Peyer's patch (tissue), 4 donors: ENCODE measurements at regions not wholly inside any gene's neighbourhood (a gene's known extent, or its start where the extent isn't known, plus 50 kb on each side); places are given as distances from the start of the nearest gene placed in this dataset.

ENCODE experiments used
- DNase-seq, 3 donors: peaks; one replicate each; pipeline ENCODE4 v3.0.0-alpha.2; 2017 to 2019
- H3K27ac ChIP-seq, 4 donors: fragments of 200-600 bp; sonication (generic); one replicate each; pipeline ENCODE4 v1.5.1; 2016 to 2019
- H3K27me3 ChIP-seq, 2 donors: fragments of 200-600 bp; sonication (generic); one replicate each; pipeline ENCODE4 v1.5.1; 2019
- H3K36me3 ChIP-seq, 3 donors: fragments of 200-600 bp; sonication (generic); one replicate each; pipeline ENCODE4 v1.5.1; 2016 to 2019
- H3K4me1 ChIP-seq, 4 donors: fragments of 200-600 bp; sonication (generic); one replicate each; pipeline ENCODE4 v1.5.1; 2016 to 2019
- H3K4me3 ChIP-seq, 4 donors: fragments of 200-600 bp; sonication (generic); 1 replicate in 3 of 4; 2 replicates in 1 of 4; pipeline ENCODE4 v1.5.1; 2016 to 2019; ENCODE audit warnings: mild to moderate bottlenecking in 1 of 4
- H3K9me3 ChIP-seq, 4 donors: fragments of 200-600 bp; sonication (generic); one replicate each; pipeline ENCODE4 v1.5.1; 2016 to 2019; ENCODE audit warnings: mild to moderate bottlenecking in 1 of 4
- POLR2A ChIP-seq, 2 donors: fragments of 450-650 bp; IDR thresholded peaks; one replicate each; pipeline ENCODE4 v1.5.1; 2017; ENCODE audit warnings: antibody characterized with exemption in 2 of 2, mild to moderate bottlenecking in 2 of 2, moderate library complexity in 2 of 2
- small RNA-seq, 2 donors: library from RNA; depleted of rRNA; stranded (forward); fragments of <200 nt; gene quantifications; one replicate each; pipeline ENCODE3, GENCODE V24; 2016
- TF ChIP-seq, protein P1 (sequence below), 6 experiments: fragments of 450-650 bp in 4 of 6; fragments of 200-600 bp in 2 of 6; sonication (generic) in 1 of 6; IDR thresholded peaks; one replicate each; pipeline ENCODE4 v1.5.1; 2017 to 2019; ENCODE audit warnings: antibody characterized with exemption in 6 of 6, mild to moderate bottlenecking in 3 of 6, moderate library complexity in 1 of 6

DNA sequence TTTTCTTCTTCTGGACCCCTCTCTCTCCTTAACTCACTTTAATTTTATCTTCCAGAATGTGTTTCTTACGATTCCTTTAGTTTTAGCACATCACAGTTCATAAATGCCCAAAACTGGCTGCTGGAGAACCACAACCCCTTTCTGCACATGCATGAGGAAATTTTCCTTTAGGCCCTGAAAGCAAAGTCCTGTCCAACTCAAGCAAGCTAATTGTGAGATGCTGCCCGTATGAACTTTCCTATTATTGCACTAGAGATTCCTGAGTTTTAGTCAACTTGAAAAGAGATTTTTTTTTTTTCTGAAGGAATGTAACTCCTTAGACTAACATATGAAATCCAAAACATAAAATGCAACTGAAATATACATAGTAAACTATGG, 52.1 kb upstream of the DAB2 start:
- Histone ChIP-seq H3K27me3 (no peaks in the 10 kb centered on the region), H3K27ac (no peak overlapping the region), H3K4me1 (no peaks in the 10 kb centered on the region), H3K36me3 (no peaks in the 10 kb centered on the region), H3K4me3 (no peak overlapping the region), H3K9me3 (no peaks in the 10 kb centered on the region)
- DNase-seq = no peak
- TF ChIP-seq, protein P1, sequence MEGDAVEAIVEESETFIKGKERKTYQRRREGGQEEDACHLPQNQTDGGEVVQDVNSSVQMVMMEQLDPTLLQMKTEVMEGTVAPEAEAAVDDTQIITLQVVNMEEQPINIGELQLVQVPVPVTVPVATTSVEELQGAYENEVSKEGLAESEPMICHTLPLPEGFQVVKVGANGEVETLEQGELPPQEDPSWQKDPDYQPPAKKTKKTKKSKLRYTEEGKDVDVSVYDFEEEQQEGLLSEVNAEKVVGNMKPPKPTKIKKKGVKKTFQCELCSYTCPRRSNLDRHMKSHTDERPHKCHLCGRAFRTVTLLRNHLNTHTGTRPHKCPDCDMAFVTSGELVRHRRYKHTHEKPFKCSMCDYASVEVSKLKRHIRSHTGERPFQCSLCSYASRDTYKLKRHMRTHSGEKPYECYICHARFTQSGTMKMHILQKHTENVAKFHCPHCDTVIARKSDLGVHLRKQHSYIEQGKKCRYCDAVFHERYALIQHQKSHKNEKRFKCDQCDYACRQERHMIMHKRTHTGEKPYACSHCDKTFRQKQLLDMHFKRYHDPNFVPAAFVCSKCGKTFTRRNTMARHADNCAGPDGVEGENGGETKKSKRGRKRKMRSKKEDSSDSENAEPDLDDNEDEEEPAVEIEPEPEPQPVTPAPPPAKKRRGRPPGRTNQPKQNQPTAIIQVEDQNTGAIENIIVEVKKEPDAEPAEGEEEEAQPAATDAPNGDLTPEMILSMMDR (IDR thresholded peaks at IDR 0.05) = no peak
- TF ChIP-seq POLR2A (IDR thresholded peaks at IDR 0.05) = no peak

DNA sequence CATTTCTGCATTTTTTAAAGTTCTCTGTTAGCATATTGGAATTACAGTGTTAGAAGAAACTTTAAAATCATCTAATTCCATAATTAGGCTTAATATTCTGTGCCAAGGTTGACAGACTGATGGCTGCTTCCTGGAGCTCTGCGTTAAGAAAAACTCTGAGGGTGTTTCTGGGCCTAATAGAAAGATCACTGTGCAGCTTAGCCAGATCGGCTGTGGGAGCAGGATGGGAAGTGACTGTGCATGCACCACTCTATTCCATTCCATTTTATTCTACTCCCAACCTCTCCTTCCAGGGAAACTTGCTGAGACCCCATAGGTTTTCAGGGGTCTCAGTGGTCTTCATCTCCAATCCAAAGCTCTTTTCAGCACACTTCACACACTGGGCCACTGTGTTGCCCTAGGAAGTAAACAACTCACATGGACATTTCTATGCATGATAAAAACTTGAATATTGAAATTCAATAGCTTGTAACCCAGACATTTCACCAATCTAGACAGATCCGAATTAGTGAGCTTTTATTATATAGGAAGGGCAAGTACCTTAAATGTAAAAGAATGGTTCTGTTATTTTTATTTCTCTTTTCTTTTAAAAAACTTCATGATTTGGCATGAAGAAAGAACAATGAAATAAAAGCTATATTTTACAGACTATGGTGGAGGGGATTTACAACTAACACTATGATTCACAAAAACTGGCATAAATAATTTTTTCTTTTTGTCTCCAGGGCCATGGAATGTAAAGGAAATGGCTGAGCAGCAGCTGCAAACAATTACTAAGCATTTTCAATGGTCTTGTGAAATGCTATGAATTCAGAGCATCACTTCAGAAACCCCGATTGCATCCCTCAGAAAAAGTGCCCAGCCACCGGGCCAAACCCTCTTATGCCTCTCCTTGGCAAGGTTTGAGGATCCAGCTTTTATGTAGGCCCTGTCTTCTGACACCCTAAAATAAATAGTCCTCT, 51.4 kb upstream of the DAB2 start:
- no peaks in the 10 kb centered on the region for H3K9me3 ChIP-seq
- no peaks in the 10 kb centered on the region for H3K36me3 ChIP-seq
- H3K27me3 ChIP-seq = no peaks in the 10 kb centered on the region
- no peaks in the 10 kb centered on the region for H3K4me1 ChIP-seq
- H3K4me3 ChIP-seq = no peak overlapping the region
- TF ChIP-seq POLR2A (IDR thresholded peaks at IDR 0.05) = no peak
- TF ChIP-seq, protein P1 (IDR thresholded peaks at IDR 0.05) = no peak
- DNase-seq = no peak
- H3K27ac ChIP-seq = no peak overlapping the region

DNA sequence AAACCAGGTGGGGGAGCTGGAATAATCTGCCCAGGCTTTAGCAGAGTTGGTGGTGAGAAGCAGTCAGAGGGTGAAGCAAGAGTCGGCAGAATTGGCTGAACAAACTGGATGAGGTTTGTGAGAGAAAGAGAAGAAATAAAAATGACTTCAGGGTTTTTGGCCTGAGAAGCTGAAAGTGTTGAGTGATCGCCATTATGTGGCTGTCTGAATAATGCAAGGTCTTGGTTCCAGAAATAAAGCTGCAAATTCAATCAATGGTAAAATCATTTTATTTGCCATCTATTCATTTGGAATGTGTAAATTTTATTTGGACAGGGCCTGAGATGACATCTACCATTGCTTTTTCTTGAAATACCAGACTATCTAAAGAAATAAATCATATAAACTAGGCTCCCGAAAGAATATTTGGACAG, 50.4 kb upstream of the DAB2 start:
- Histone ChIP-seq H3K9me3 (no peaks in the 10 kb centered on the region), H3K4me1 (no peaks in the 10 kb centered on the region), H3K27me3 (no peaks in the 10 kb centered on the region), H3K36me3 (no peaks in the 10 kb centered on the region), H3K4me3 (no peak overlapping the region), H3K27ac (no peak overlapping the region)
- no peak for TF ChIP-seq POLR2A (IDR thresholded peaks at IDR 0.05)
- TF ChIP-seq, protein P1 (IDR thresholded peaks at IDR 0.05) = no peak
- DNase-seq = no peak

Small RNA genes lying in the stretch of these regions (small RNA-seq; reads per million reads assigned to genes)
- gene RNU1-150P = 0 reads per million in 2 donors
